H1 (cell line): ENCODE measurements at regions not wholly inside any gene's neighbourhood (a gene's known extent, or its start where the extent isn't known, plus 50 kb on each side); places are given as distances from the start of the nearest gene placed in this dataset.

Experiments used
- CHD1 ChIP-seq: IDR thresholded peaks from 2 replicates; pipeline ENCODE4 v1.6.1; 2012; ENCODE audit warnings: low read depth, low read length, improper control_type of control experiment
- EP300 ChIP-seq, 2 experiments: IDR thresholded peaks; 1 replicate in 1 of 2; 2 replicates in 1 of 2; pipeline ENCODE4 v1.6.1; 2011 to 2012; ENCODE audit warnings: low read depth in 2 of 2, low read length in 2 of 2, mild to moderate bottlenecking in 2 of 2, borderline replicate concordance in 1 of 2, inconsistent platforms in 1 of 2, moderate library complexity in 1 of 2
- FOSL1 ChIP-seq: IDR thresholded peaks from 2 replicates; pipeline ENCODE4 v1.6.1; 2011; ENCODE audit warnings: mild to moderate bottlenecking, low read depth, low read length, moderate library complexity; ENCODE audit not compliant: insufficient read depth

- no peak for TF ChIP-seq FOSL1
- no peak for TF ChIP-seq CHD1
- TF ChIP-seq EP300 (IDR thresholded peaks at IDR 0.05; ENCODE audit: borderline replicate concordance in 1 of 2, low read depth in 2 of 2, low read length in 2 of 2), result no peak
Measured at GRCh38 chr4:89639395-89639794, 197.6 kb downstream of the SNCA start (continued).
